ENCODE measurements at regions not wholly inside any gene's neighbourhood (a gene's known extent, or its start where the extent isn't known, plus 50 kb on each side); places are given as distances from the start of the nearest gene placed in this dataset.
A peak's percentile ranks its signal among the peaks of the same experiment; 100 is the strongest.

DNA sequence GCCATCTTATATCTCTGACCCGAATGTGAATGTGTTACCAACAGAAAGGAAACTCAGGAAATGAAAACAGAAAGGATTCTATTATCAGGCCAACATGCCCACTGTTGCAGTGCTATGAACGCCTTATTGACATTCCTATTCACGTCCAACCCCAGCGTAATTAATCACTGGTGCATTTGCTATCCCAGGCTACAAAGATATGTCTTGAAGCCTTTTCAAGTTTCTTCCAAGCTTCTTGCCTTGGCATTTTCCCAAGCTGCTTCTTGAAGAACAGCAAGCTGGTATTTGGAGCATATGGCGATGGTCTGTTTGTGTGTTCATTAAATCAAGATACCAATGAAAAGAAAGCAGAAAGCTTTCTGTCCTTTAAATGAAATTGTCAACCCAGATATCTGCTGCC lies 579.2 kb upstream of the ZNF462 start:
- DNase-seq, result no peak

DNA sequence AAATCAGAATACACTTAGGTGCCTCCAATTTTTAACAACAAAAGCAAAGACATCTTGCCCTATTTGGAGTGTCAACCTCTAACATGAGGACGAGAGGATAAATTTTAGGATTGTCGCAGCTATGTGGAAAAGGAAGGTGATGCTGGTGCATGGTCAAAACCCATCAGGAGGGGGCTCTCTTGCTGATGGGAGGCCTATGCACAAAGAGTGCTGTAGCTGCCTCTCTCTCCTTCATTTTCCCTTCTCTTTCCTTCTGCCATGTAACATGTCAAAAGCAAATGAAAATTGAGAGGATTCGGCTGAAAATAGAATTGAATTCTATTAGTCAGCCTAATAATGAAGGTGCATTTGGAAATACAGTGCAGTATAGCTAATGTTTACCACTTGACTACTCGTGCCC lies 578.7 kb upstream of the ZNF462 start:
- DNase-seq, result no peak

DNA sequence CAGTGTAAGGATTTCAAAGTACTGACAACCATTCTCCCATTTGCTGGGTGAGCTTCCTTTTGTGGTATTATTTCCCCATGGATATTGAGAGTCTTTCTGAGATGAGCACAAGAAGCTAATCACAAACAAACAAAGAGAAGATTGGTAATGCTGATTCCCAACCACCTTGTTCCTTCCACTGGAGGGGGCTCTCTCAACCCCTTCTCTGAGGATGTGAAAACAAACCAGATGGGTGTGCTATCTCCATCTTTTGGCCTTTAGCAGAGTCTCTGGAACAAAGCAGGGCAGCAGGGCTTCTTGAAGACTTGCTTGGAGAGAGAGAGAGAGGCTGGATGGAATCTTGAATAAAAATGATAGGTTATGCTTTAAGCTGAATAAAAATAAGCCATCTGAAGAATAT lies 576.7 kb upstream of the ZNF462 start:
- no peak for DNase-seq

DNA sequence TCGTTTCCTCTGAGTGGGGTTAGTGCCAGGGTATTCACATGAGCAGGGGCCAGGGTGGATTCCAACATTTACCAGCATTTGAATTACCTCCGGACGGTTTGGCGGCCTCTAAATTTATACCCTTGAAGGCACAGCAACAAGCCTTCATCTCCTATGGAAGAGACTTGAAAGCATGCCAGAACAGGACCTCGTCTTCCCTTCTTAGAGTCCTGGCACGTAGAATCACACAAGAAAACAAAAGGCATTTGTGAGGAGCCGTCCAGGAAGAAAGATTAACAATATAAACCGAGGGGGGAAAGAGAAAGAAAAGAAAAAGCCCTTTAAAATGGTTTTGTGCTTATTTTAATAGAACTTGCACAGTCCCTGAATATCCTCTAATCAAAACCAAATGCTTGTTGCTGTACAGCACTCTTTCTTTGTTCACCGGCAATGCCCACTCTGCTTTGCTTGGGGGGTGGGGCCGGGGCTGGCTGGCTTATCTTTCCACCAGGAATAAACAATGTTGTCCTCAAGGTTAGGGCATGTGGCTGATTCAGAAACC lies 575.8 kb upstream of the ZNF462 start:
- no peak for DNase-seq

DNA sequence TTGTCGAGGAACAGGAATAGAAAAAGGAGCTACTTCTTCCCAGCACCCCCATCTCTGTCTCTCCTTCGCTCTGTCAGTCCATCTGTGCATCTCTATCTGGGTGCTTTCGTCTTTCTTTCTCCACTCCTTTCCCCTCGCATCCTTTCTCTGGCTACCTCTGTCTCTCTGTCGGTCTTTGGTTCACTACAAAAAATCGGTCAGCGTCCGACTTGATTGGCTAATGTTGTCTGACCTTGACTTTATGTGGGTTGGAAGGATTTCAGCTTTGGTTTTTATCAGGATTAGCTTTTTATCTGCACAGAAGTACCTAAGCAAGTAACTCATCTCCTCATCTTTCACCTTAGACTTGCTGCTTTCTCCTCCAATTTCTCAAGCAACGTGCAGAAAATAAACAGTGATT lies 575.2 kb upstream of the ZNF462 start:
- no peak for DNase-seq

DNA sequence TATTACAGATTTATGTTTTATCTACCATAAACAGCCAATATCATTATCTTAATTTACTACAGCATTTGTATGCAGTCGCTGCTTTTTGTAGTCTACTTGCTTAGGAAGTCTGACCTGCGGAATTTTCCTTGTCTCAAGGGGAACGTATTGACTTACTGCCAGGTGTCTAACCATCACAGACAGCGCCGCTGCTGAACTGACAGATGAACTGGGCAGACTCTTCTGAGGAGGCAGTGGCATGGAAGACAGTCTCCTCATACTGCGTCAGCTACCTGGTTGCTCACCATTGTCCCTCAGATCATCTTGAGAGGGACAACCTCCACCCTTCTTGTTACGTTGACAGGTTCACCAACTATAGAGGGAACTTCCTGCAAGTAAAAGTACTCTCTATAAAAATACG lies 574.3 kb upstream of the ZNF462 start:
- no peak for DNase-seq

DNA sequence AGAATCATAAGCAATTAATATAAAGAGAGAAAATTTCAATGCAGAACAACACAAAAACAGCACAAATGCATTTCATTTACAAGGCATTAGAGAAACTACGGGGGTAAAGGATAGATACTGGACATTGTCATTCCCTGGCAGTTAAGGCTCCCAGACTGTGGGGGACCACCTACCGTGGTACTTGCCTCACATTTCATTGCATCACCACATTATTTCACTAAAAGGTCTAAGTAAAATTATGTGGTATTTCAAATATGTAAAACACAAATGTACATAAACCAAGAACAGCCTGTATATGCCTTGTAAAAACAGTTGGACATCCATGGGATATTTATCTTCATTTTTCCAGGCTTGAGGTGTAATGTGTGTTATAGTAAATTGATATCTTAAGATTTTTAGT lies 571.2 kb upstream of the ZNF462 start:
- DNase-seq, result no peak

DNA sequence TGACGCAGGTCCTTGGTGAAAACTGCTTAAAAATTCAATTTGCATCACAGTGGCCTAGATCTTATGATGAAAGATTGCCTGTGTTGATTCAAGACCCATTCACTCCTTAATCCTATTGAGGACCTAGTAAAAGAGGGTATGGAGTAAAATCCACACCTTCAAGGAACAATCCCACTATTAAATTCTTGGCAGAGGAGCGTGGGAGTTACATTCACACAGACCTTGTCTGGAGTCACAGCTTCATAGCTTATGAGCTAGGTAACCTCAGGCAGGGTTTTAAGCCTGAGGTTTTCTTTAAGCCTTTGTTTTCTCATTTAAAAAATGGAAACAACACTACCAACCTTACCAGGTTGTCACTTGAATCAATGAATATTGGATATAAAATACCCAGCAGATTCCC lies 566.5 kb upstream of the ZNF462 start:
- DNase-seq, result no peak

DNA sequence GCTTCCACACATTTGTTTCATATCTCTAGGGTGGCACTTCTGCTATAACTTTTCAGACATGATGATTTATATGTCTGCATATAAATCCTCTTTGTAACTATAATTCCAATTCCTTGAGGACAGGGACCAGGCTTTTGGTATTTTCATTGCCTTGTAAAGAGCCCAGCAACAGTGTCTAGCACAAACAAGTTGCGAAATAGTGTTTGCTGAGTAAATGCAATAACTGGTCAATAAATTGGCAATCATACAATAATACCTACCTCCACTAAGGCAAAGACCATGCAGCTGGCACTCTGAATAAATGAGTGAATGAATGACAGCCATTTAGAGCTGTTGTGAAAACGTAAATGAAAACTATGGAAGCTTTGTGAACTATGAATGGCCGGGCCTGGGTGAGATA lies 564.0 kb upstream of the ZNF462 start:
- no peak for DNase-seq

DNA sequence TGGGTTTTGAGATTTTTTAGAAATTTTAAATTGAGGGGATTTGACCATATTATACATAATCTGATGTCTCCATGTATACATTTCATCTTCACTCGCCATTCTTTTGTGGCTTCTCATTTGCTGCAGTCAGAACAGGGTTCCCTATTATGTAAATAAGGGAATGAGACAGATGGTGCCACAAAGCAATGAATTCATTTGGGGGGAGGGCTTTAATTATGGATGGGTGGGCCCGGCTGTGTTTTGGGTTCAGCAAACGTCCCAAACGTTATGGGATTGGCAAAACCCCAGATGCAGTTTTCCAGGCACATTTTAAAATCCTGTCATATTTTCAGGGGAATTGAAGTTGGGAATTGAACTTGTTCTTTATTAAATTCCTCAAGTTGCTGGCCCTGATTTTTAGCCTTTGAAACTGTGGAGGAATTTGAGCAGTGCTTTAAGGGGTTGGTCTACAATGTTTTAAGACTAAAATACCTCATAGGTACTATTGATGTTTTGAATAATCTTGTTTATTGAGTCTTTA lies 558.5 kb upstream of the ZNF462 start:
- DNase-seq, result no peak

DNA sequence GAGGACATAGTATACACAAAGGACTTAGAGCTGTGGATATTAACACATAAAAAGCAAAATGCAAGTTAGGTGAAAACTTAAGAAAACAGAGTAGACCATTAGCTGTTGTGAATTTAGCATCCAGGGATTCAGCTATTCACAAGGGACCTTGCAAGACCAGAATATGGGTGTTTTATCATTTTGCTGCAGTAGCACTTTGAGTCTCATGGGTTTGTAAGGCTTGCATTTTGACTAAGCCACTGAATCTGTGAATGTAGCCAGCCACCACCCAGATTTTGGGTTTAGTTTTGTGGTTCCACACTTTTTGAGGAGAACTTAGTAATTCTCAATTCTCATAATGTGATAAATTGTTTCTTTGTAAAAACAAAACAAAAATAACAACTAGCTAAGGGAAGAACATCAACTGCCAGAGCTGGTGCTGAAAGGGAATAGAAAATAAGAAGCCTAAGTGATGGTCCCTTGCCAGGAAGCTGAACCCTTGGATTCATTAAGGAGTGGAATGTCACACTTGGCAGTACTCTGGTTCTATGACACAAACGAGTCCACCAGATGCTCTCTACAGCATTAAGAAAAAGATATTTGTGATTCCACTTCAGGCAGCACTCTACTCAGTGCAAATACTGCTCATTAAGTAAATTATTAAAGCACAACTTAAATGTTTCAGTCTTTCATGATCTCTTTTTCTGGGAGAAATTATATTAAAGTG lies 557.4 kb upstream of the ZNF462 start:
- DNase-seq, result no peak

DNA sequence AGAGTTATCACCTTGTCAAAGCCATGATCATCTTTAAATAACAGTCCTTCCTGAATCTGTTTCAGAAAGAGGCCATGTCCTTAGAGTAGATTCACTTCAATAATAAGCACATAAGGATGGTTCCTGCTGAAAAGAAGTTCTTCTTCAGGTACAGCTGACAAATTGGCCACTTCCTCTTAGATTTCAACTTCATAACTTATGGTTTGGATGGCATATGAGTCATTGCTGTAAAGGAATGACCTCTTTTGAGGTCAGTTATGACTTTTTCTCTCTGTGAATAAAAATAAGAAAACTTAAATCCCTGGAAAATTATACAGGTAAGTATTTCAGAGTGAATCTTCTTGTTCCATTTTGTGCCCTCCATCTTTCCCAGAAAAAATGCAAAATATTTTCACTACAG lies 555.3 kb upstream of the ZNF462 start:
- no peak for DNase-seq

DNA sequence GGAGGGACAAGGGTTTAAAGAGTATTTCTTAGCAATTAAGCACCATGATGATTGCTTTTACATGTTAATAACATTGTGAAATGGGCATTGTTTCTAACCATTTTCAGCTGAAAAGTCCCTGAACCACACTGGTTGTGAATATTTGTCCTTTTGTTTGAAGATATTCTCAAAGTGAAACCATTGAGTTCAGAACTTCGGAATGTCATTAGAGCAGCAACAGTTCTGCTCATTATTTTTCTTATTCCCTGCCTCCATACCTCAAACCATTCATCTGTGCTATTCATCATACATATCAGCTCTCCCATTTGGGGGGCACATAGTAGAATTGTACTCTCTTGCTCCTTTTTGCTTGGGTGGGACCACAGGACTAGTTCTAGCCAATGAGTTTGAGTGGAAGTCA lies 553.0 kb upstream of the ZNF462 start:
- no peak for DNase-seq

DNA sequence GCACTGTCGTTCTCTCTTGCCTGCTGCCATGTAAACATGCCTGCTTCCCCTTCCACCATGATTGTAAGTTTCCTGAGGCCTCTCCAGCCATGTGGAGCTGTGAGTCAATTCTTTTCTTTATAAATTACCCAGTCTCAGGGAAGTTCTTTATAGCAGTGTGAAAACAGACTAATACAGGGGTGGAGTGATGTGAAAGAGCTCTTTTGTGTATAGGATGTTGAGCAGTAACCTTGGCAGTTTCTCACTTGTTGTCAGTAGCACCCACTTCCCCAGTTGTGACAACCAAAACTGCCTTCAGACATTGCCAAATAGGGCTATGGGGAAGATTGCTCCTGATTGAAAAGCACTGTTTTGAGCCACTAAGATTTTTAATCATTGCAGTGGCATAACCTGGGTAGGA lies 552.2 kb upstream of the ZNF462 start:
- no peak for DNase-seq

DNA sequence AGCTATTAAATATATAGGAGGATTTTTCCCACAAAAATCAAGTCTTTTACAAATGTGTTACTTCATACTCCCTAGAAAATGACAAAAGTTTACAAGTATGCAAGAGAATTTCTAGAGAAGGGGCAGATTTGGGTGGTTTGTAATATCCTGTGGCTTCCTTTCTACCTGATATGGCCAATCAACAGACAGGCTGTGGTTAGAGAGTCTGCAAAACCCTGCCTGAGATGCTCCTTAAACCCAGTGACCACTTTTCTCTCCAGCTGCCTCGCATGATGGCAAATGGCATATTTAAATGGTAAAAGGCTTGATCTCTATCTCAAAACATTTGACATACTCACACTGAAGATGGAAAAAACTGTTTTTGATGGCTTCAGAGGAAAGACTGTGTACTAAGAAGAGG lies 550.1 kb upstream of the ZNF462 start:
- no peak for DNase-seq

DNA sequence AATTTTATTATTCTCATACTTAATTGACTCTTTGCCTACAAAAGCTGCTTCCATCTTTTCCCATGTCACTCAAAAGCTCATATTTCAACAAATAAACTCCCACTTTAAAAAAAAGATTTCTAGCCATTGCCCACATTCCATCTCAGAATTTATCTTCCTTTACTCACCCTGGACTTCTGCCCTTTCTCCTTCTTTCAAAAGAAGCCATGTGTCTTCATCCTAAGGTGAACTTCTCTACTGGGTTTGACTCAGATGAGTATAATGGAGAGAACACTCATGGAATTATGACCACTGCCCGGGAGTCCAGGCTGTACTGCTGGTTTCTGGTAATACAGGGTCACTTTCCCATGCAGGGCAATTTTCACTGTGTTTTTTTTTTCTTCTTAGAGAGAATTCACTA lies 548.5 kb upstream of the ZNF462 start:
- DNase-seq, result no peak

DNA sequence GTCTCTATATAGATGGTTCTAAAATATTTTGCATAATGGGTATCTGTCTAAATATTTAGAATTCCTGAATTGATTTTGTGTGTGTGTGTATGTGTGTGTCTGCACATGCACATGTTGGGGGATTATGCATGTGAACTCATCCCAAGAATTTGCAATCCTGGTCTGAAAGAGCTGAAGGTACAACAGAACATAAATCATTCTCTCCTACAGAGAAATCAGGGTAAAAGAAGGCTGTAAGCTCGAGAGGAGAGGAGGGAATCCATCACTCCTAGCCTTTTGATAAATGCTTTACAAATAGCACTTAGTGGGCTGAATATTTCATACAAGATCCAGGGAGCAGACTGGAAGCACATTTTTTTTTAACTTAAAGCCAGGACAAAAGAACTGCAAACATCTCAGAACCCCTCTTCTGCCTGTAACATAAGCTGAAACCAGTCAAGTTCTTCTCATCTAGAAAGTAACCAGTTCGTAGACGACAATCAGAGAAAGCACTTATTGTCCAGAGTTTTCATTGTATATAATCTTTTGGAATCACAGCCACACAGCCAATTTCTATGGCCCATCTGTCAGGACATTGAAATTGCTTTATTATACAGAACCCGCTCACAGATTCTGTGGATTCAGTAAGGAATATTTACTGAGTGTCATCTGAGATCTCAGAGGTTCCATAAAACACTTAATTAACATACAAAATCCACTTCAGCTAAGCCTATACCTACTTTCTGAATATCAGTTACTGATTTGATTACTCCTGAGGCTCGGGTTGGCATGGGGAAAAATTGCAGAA lies 541.4 kb upstream of the ZNF462 start:
- no peak for DNase-seq

DNA sequence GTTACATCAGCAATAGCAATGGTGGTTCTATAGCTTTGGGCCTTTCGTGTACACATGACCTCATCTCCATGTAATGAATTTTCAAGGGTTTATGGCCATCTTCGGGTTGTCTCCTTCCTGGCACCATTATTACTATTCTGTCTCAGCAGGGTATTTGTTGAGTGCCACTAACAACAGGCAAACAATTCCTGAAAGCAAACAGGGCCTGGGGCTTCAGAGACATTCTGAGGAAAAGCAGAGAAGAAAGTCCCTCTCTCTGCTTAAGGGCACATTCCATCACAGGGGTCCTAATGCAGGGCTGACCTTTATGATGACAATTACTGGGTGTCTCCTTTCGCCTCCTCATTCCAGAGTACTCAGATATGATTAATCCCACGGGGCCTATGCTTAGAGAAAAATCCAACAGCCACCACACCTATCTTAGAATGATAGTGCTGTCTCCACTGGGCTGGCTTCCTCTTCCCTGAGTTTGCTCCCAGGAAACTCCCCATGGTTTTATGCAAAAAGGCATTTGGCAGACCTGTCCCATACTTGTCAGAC lies 540.2 kb upstream of the ZNF462 start:
- DNase-seq, result no peak

DNA sequence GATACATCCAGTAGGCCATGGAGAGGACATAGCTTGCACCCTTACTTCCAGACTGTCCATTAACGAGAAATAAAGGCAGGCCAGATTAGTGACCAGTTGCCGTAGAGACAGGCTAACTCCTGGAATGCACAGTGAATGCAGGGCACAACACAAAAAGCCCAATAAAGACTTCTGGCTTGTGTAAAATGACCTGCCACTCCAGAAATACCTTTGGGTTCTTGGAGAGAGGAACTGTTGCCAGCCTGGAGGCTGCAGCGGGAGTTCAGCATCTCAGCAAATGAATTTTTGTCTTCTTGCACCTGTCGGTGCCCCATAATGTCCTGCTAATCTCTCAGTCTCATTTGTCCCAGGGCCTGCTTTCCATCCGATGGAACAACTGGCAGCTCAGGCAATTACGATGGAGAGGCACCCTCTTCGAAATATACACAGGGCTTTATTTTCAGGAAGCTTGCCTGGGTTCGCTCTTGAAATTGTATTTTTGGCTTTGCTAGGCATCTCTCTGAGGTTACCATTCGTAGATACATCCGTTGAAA lies 538.8 kb upstream of the ZNF462 start:
- no peak for DNase-seq

DNA sequence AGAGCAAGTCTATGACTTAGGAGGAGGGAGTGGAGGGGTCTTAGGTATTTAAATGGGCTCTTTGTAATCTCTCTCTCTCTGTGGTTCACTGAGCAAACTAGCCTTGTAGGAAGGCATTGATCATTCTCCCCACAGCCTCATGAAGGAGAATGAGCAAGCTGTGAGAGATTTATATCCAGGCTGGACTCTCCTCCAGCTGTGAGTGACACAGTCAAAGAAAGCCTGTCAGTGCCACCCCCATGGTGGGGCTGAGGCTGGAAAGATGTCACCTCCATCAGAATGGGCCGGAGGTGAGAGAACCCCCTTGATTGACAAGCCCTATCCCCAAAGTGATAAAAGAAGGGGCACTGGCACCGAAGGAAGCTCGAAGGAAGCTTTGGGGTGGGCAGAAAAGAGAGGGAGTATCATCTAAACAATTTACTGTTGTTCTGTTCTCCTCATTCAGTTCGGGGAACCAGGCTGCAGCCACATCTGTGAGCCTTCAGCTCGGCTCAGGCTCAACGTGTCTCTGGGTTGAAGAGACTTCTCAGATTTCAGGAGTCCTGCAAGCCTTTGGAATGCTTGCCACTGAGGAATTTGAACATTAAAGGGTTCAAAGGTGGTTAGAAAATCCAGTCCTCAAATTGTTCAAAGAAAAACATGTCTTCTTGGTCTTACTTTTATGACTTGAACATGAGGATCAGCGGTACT lies 538.2 kb upstream of the ZNF462 start:
- no peak for DNase-seq

DNA sequence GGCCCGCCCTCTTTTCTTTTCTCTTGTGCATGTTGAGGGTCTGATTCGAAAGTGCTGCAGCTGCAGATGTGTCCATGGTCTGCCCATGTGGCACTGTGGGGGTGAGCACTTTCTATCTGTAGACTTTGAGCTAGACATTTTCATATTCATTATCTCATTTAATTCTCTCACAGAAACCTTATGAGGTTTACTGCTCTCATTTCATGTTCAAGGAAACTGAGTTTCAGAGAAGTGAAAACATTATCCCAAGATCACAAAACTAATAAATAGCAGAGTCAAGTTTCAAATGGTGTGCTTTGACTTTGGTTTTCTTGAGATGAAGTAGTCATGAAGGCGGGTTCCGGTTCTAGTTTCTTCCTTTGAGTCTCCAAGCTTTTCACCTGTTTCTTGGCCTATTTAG lies 536.5 kb upstream of the ZNF462 start:
- DNase-seq, result no peak

DNA sequence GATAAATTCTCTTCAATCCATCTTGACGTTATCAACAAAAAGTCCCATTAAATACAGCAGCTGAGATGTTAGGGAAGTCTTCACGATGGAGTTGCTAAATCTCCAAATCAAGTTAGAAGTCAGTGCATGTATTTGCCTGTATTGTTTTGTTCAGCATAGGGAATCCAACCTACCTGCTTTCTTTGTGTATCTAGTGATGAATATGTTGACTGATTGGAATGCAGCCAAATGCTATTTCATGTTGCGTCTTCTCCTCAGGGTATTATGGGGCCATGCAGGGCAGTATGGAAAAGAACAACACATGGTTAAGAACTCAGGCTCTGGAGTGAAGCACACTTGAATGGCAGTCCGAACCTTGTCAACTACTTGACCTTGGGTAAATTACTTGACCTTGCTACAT lies 529.5 kb upstream of the ZNF462 start:
- peak; percentile 43 for DNase-seq

DNA sequence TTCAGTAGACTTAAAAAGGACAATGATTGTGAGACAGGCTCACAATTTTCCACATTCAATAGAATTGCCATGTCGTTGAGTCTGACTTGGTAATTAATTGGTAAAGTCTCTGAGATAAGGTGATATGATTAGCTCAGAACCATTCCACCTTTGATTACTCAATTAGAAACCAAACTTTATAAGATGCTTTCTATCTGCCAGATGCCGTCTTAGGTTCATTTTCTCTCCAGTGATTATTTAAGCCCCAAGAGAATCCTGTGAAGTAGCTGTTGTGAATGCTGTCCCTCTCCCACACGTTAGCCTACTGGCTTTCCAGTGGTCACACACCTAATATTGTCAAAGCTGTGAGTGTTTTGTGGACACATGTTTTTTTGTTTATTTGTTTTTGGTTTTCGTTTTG lies 528.9 kb upstream of the ZNF462 start:
- no peak for DNase-seq

Data from NCI-H2081 treated with DMSO at 0.1 percent for 48 hours (cell line).